ENCODE measurements at regions not wholly inside any gene's neighbourhood (a gene's known extent, or its start where the extent isn't known, plus 50 kb on each side); places are given as distances from the start of the nearest gene placed in this dataset.

- TF ChIP-seq POLR2AphosphoS5 (IDR thresholded peaks at IDR 0.05) = no peak
- TF ChIP-seq POLR2A (IDR thresholded peaks at IDR 0.05) = no peak
- TF ChIP-seq CTCF (IDR thresholded peaks at IDR 0.05) = no peak
- TF ChIP-seq EP300 (IDR thresholded peaks at IDR 0.05) = no peak
These were observed 412.6 kb downstream of the DMRT2 start for GRCh38 chr9:1462626-1463308.

Measured in suprapubic skin (tissue), 4 donors.